ENCODE measurements at regions not wholly inside any gene's neighbourhood (a gene's known extent, or its start where the extent isn't known, plus 50 kb on each side); places are given as distances from the start of the nearest gene placed in this dataset.
"Not testable (repeated sequence)": the region's sequence is repeated elsewhere in the genome, so short reads cannot be mapped to it uniquely, and the experiment has no call there.

DNA sequence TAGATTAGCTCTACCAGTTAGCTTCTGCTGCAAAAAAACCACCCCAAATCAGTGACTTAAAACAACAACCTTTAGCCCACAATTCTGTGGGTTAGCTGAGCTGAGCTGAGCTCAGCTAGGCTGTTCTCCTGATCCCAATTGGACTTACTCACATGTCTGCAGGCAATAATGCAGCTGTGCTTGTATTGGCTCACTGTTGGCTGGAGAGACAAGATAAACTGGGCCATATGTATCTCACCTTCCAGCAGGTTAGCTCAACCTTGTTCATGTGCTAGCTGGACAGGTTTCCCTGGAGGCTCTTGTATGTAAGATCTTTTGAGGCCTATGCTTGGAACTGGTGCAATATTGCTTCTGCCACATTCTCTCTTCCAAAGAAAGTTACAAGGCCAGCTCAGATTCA, 261.5 kb upstream of the ADGRL3 start:
- DNase-seq = no peak

DNA sequence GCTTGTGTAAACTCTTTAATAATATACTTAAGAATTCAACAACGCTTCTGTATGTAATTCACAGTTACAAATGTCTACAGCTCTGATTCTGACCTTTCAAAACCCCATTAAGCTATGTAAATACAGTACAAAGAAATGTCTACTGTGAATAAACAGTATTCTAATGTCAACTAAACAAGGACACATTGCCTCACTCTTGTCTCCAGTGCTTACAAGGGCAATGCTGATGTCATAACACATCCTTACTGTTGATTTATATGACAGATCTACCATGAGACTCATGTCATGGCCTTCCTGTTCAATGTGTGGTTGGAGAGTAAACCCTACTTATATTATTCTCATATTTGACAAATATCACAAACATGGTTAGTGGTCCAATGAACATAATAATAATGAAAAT, 256.1 kb upstream of the ADGRL3 start:
- DNase-seq = no peak

DNA sequence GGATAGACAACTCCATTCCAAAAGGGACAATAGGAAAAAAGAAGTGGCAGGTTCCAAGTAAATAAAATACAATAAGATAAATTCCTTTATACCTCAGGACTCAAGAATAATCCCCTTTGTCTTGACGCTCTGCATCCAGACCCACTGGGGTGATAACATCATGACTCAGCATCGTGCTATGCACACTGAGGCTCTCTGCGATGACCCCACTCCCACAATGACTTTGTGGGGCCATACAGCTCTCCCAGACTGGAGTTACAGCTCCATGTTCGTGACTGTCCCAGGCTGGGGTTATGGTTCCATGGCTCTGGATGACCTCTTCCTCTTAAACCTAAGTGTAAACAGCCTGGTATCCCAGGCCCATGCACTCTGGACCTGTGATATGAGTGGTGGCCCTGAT, 254.5 kb upstream of the ADGRL3 start:
- no peak for DNase-seq

DNA sequence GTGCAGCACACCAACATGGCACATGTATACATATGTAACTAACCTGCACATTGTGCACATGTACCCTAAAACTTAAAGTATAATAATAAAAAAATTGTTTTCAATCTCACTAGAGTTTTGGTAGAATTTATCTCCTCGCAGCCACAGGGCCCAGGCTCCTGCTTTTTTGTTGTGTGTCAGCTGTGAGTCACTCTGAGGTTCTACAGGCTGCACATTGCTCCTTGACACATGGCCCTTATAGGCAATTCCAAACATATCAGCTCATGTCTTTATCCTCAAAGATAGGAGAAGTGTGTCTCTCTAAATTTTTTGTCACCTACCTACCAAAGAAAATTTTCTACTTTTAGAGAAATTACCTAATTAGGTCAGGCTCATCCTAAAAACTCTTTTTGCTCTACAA, 252.1 kb upstream of the ADGRL3 start:
- no peak for DNase-seq

DNA sequence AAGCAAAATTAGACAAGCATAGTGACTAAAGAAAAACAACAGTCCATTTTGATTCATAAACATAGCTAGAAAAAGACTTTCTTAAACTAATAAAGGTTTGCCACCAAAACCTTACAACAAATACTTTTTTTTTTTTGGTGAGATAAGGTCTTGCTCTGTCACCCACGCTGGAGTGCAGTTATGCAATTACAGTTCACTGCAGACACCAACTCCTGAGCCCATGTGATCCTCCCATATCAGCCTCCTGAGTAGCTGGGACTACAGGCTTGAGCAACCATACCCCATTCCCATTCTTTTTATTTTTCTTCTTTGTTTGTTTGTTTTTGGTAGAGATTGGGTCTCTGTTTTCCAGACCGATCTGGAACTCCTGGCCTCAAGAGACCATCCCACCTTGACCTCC, 247.2 kb upstream of the ADGRL3 start:
- no peak for DNase-seq

DNA sequence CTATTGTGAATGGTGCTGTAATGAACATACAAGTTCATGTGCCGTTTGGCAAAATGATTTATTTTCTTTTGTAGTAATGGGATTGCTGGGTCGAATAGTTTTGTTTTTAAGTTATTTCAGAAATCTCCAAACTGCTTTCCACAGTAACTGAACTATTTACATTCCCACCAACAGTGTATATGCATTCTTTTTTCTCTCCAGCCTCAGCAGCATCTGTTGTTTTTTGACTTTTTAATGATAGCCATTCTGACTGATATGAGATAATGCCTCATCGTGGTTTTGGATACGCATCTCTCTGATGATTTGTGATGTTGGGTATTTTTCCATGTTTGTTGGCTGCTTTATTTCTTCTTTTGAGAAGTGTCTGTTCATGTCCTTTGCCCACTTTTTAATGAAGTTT, 246.3 kb upstream of the ADGRL3 start:
- no peak for DNase-seq

DNA sequence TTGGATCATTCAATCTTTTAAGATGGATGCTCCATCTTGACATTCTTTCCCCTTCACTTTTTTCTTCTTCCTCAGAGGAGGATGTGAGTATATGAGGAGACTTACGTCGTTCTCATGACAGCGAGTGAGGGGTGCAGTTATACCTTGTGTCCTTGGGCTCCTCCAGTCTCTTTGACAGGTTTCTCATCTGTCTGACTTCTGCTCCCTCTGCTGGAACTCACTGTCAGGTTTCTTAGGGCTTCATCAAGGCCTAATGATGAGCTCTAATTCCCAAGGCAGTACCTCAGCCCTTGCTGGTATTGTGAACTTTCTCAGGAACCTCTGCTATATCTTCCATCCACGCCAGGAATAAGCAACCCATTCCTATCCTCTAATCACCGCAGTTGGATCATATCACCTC, 237.8 kb upstream of the ADGRL3 start:
- no peak for DNase-seq

DNA sequence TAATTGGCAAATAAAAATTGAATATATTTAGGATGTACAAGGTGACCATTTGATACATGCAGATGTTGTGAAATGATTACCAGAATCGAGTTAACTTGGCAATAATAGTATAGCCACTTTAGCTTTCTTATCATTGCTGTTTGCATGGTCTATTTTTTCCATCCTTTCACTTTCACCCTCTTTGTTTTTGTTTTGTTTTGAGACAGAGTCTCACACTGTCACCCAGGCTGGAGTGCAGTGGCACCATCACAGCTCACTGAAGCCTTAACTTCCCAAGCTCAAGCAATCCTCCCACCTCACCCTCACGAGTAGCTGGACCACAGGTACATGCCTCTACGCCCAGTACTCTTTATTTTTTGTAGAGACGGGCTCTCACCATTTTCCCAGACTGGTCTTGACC, 218.6 kb upstream of the ADGRL3 start:
- no peak for DNase-seq

DNA sequence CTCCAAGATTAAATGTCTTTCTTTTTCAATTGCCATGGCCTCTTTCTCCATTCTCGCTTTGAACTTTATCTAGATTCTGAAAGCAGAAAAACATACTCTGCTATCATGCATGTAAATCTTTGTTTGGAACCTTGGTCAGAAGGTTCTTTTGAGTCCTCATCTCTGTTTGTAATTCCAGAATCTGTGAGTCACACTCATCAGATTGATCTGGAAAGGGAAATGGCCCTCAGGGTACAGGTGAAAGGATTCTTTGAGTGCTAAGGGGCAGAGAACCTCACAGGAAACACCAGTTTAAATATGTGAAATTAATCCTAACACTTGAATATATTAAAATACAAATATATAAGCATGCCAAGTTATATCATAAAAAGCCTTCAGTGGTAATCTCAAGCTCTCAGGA, 211.0 kb upstream of the ADGRL3 start:
- no peak for DNase-seq

DNA sequence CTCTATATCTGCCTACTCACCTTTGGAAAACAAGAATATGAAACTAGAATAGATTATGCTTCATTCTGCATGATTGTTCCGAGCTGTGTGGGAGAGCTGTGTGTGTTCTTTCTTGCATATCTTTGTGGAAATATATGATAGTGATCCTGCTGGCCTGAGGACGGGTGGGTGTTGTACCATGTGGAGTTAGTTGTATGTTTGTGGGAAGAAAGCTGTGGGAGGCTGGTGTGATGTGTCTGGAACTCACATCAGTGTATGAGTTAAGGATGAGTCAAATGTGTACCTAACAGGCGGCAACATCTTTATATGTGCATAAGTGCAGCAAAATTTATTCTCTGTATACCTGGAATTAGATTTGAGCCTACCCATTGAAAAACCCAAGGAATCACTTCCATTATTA, 208.1 kb upstream of the ADGRL3 start:
- no peak for DNase-seq

DNA sequence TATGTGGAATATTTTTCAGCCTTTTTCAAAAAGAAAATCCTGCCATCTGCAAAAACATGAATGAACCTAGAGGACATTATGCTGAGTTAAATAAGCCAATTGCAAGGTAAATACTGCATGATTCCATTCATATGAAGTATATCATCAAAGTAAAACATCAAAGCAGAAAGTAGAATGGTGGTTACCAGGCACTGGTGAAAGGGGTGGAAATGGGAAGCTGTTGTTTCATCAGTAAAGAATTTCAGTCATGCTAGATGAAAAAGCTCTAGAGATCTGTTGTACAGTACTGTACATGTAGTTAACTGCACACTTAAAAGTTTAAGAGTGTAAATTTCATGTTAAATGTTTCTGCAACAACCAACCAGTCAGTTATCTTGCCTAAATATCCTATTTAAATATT, 196.8 kb upstream of the ADGRL3 start:
- no peak for DNase-seq

DNA sequence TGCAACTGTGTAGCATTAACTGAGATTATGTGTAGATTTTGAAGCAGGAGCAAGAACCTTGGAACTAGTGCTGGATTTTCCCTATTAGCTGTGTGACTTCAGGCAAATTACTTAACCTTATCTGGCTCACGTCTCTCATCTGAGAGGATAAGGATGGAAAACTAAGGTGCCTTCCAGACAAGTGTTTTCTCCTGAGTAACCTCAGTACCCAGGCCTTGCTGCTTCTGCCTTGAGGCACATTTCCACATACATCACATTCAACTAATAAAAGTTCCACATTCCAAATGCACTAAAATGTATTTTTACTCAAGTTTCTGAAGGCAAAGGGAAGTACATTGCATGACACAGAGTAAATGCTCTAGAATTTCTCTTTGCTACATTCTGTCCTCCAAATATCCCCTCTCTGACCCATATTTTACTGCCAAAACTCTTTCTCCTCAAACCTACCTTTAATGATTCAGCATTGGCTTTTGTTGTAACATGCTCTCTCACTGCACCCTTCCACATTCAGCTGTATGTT, 195.4 kb upstream of the ADGRL3 start:
- no peak for DNase-seq

DNA sequence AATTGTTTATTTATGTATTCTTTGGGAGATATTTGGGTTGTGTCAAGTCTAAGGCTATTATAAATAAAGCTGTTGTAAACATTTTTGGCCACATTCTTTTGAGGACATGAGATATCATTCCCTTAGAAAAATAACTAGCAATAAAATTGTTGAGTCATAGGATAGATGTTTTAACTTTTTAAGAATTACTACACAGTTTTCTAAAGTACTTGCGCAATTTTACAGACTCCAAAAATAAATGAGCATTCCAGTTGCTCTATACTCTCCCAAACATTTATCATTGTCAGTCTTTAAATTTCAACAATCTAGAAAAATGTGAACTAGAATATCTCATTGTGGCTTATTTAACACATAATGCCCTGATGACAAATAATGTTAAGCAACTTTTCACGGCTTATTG, 189.1 kb upstream of the ADGRL3 start:
- no peak for DNase-seq

DNA sequence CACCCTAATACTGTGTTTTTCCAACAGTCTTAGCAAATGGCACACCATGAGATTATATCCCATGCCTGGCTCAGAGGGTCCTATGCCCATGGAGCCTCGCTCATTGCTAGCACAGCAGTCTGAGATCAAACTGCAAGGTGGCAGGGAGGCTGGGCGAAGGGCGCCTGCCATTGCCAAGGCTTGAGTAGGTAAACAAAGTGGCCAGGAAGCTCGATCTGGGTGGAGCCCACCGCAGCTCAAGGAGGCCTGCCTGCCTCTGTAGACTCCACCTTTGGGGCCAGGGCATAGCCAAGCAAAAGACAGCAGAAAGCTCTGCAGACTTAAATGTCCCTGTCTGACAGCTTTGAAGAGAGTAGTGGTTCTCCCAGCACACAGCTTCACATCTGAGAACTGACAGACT, 188.2 kb upstream of the ADGRL3 start:
- not testable (repeated sequence) for DNase-seq

DNA sequence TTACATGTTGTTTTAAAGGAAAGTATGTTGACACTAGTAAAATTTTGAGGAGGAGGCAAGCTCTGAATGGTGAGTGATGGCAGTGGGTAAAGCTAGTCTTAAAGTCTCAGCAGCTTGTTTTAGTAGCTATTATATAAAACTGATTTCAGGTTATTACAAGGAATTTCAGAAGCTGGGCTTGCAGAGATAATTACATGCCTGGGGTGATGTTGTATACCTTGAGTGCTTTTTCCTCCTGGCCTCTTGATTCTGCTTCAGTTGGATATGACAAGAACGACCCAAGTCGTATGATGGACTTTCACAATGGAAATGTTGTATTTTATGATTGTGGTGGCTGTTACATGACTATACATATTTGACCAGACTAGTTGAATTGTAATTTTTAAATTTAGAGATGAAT, 175.5 kb upstream of the ADGRL3 start:
- DNase-seq = no peak

DNA sequence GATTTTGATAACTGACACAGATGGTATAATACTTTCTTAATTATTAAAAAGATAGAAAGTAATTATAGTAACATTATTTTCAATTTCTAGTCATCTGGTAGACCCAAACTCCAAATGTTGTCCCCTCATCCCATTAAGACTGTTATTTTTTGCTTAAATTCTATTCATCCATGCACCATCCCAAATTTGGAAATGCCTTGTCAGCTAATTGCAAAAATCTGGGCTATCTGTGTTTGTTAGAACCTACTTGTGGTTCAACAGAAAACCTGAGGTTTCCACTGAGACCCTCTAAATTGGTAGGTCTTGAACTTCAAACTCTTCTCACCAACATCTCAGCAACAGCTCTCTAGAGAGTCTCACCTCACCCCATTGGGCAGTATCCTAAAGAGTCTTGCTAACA, 172.2 kb upstream of the ADGRL3 start:
- no peak for DNase-seq

DNA sequence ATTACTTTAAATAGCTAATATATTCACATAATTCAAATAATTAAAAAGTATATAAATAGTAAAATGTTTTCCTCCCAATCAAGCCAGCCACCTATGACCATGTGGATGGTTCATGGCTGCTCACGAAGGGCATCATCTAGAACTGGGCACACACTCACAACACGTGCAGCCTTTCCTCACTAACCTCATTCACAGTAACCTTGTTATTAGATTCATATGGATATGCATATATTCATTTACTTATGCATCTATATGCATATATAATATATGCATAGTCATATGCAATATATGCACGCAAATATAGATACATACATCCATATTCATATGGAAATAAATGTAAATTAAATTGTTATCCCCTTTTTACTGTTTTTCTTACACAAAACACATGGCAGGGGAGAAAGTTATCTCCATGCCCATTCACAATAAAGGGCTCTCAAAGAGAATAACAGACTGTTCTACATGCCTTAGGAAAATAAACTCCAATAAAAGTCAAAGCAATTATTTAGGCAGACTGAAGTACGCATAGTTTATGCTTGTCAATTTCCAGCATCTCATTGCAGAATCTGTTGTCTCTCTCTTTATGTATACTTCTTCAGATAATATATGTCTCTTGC, 163.9 kb upstream of the ADGRL3 start:
- no peak for DNase-seq

DNA sequence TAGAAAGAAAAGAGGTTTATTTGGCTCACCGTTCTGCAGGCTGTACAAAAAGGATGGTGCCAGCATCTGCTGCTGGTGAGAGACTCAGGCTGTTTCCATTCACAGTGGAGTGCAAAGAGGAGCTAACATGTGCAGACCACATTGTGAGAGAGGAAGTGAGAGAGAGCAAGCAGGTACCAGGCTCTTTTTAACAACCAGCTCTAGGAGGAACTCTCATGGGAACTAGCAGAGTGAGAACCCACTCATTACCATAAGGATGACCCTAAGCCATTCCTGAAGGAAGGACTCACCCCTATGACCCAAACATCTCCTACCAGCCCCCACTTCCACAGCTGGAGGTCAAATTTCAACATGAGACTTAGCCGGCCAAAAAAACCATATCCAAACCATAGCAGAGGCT, 158.6 kb upstream of the ADGRL3 start:
- DNase-seq = no peak

DNA sequence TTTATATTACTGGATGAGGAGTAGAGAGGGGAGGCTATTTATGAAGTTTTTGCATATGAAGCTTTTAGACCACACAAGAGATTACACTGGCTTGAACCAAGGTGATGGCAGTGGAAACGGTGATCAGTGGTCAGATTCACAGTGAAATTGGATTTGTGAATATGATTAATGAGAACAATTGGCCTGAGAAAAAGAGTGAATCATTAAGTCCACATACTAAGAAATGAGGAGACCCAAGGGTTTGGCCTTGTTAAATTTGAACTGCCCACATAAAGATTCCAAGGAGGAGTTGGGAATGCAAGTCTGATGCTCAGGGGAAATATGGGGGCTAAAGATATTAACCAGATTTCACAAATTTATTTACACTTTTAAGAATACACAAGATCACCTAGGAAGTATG, 155.3 kb upstream of the ADGRL3 start:
- no peak for DNase-seq

DNA sequence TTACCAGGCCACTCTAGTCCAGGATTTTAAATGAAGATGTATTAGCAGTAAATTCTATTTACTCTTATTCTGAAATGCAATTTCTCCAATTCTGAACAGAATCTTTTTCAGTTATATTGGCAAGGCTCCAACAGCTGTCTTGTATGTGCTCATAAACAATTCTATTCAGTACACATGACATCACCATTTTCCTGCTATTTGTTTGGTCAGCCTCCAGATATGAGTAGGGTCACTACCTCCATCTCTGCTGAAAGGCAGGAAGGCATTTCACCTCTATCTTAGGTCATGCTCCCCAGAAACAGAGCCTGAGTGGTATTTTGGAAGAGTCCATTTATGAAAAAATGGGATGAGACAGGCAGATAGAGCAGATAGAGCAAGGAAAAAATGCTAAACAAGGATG, 151.1 kb upstream of the ADGRL3 start:
- no peak for DNase-seq

DNA sequence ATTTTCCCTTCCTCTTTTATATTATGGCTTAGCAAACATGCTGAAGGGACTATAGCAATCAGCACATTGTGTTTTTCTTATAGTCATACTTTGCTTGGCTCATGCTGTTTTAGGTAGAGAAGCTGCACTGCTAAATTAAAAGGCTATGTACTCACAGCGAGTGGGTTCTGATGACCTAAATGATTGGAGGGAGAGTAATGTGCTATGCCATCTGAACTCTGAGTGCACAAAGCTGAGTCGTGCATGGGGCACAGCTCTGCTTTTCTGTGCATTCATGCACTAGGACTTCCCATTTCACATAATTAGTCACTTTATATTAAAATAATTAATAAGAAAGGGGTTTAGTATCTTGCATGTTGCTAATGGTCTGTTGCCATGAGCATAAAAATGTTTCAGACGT, 132.7 kb upstream of the ADGRL3 start:
- no peak for DNase-seq

DNA sequence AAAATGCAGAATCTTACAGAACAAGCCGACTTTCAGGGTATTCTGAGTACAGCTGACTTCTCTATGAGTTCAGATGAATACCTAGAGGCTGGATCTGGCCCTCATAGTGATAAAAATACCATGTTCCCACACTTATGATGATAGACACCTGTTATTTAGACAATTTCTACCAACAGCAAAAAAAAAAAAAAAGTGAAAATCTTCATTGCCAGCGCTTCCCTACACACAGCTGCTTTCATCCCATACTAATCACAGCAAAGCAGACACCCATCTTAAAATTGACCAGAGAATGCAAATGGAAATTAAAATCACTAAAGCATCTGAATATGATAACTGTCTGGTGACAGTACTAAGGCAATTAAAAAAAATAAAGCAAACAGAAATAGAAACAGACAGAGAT, 132.1 kb upstream of the ADGRL3 start:
- no peak for DNase-seq

DNA sequence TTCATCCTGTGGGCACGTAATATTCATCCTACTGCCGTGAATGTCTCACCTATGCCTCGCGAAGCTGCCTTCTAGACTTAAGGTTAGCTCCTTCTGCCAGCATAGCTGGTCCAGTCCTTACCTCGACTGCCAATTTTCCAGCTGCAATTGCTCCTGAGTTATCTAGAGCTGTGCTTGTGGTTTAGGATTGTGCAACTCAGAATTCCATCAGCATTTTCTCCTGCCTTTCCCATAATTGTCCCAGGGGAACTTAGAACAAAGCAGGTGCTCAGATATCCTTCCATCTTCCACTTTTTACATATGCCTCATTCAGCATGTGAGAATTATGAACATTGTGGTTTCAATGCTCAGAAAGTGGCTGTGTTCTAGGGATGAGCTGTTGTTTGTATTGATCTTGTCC, 131.4 kb upstream of the ADGRL3 start:
- DNase-seq = no peak

DNA sequence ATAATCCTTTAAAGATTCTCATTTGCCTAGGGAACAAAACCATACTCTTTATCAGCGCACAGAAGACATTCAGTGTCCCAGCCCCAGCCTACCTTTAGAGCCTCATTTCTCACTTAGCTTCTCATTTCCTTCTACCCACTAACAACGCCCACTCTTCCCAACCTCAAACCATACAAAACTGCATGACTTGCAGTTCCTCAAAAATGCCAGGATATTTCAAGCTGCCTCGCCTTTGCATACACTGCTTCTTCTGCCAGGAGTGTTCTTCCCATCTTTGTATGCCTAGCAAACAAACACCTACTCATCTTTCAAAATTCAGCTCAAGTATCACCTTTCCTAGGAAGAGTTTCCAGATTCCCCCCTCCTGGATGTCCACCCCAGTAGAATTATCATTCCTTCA, 129.9 kb upstream of the ADGRL3 start:
- DNase-seq = no peak

DNA sequence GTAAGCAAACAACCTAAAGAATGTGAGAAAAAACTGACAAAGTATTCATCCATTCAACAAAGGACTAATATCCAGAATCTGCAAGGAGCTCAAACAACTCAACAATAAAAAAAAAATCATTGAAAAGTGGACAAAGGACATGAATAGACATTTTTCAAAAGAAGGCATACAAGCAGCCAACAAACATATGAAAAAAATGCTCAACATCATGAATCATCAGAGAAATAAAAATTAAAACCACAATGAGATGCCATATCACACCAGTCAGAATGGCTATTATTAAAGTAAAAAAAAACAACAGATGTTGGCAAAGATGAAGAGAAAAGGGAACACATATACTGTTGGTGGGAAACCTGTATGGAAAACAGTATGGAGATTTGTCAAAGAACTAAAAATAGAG, 120.7 kb upstream of the ADGRL3 start:
- no peak for DNase-seq

DNA sequence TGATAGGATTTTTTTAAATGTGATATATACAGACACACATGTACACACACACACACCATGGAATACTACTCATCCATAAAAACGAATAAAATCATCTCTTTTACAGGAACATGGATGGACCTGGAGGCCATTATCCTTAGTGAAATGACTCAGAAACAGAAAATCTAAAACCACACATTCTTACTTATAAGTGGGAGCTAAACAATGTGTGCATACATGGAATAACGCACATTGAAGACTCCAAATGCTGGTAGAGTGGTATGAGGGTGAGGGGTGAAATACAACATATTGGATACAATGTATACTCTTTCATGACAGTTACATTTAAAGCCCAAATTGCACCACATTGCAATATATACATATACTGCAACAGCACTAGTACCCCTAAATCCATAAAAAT, 120.2 kb upstream of the ADGRL3 start:
- no peak for DNase-seq

Data from NCI-H1105 (cell line).